IPS-NIHi11 (cell line): ENCODE measurements at regions not wholly inside any gene's neighbourhood (a gene's known extent, or its start where the extent isn't known, plus 50 kb on each side); places are given as distances from the start of the nearest gene placed in this dataset.
"Not testable (repeated sequence)": the region's sequence is repeated elsewhere in the genome, so short reads cannot be mapped to it uniquely, and the experiment has no call there.

Source experiments
- DNase-seq: peaks from one replicate; pipeline ENCODE4 v3.0.0; 2012; ENCODE audit warnings: mixed read lengths, low spot score

GRCh38 chr7:49100908-49101740 lies 176.8 kb downstream of the CDC14C start:
- not testable (repeated sequence) for DNase-seq

- DNase-seq, result no peak
Measured at GRCh38 chr7:49102411-49102810, 178.1 kb downstream of the CDC14C start.

GRCh38 chr7:49111706-49112105 lies 187.4 kb downstream of the CDC14C start:
- no peak for DNase-seq

- DNase-seq, result no peak
Measured at GRCh38 chr7:49112222-49112621, 187.9 kb downstream of the CDC14C start.

GRCh38 chr7:49112647-49113046 lies 188.3 kb downstream of the CDC14C start:
- DNase-seq, result no peak

GRCh38 chr7:49119706-49120105 lies 195.4 kb downstream of the CDC14C start:
- no peak for DNase-seq

- no peak for DNase-seq
Measured at GRCh38 chr7:49125246-49125645, 200.9 kb downstream of the CDC14C start.

- DNase-seq, result no peak
Measured at GRCh38 chr7:49127359-49127913, 203.1 kb downstream of the CDC14C start.

GRCh38 chr7:49137978-49138377 lies 213.6 kb downstream of the CDC14C start:
- no peak for DNase-seq

GRCh38 chr7:49150486-49150885 lies 226.1 kb downstream of the CDC14C start:
- no peak for DNase-seq

GRCh38 chr7:49151146-49151545 lies 226.8 kb downstream of the CDC14C start:
- no peak for DNase-seq

- DNase-seq, result no peak
Measured at GRCh38 chr7:49158321-49158720, 234.0 kb downstream of the CDC14C start.

GRCh38 chr7:49159536-49159935 lies 235.2 kb downstream of the CDC14C start:
- DNase-seq, result no peak

- peak; percentile 8 for DNase-seq
Measured at GRCh38 chr7:49166441-49166840, 242.1 kb downstream of the CDC14C start.

GRCh38 chr7:49172639-49173038 lies 248.3 kb downstream of the CDC14C start:
- DNase-seq, result no peak

- DNase-seq, result no peak
Measured at GRCh38 chr7:49174396-49174795, 250.0 kb downstream of the CDC14C start.

- peak; percentile 12 for DNase-seq
Measured at GRCh38 chr7:49187543-49188268, 263.4 kb downstream of the CDC14C start.

GRCh38 chr7:49228426-49229098 lies 304.2 kb downstream of the CDC14C start:
- DNase-seq, result peak; percentile 16

GRCh38 chr7:49229246-49229645 lies 304.9 kb downstream of the CDC14C start:
- no peak for DNase-seq

- DNase-seq, result no peak
Measured at GRCh38 chr7:49243521-49243920, 319.2 kb downstream of the CDC14C start.

GRCh38 chr7:49244543-49244942 lies 320.2 kb downstream of the CDC14C start:
- DNase-seq, result peak; percentile 38

GRCh38 chr7:49245062-49245461 lies 320.7 kb downstream of the CDC14C start:
- peak; percentile 10 for DNase-seq
